MM.1S (cell line): ENCODE measurements at regions not wholly inside any gene's neighbourhood (a gene's known extent, or its start where the extent isn't known, plus 50 kb on each side); places are given as distances from the start of the nearest gene placed in this dataset.

Experiments
- CTCF ChIP-seq: fragments of 300-600 bp; sonication (generic); IDR thresholded peaks from 2 replicates; pipeline ENCODE4 v1.5.1; 2016; ENCODE audit warnings: antibody characterized with exemption, low read length, mixed read lengths
- EZH2 ChIP-seq: fragments of 300-600 bp; sonication (generic); optimal IDR thresholded peaks from 2 replicates; pipeline ENCODE3; 2017; ENCODE audit warnings: low read depth, mild to moderate bottlenecking, antibody characterized with exemption, low read length, mixed read lengths
- EZH2phosphoT487 ChIP-seq: fragments of 300-600 bp; sonication (generic); IDR thresholded peaks from 2 replicates; pipeline ENCODE4 v1.6.1; 2018; ENCODE audit warnings: antibody characterized with exemption, low read length

- no peak for TF ChIP-seq EZH2
- no peak for TF ChIP-seq CTCF
- no peak for TF ChIP-seq EZH2phosphoT487
These were observed 116.2 kb downstream of the LCA5 start for GRCh38 chr6:79421001-79421411.
